ENCODE measurements at regions not wholly inside any gene's neighbourhood (a gene's known extent, or its start where the extent isn't known, plus 50 kb on each side); places are given as distances from the start of the nearest gene placed in this dataset.

DNA sequence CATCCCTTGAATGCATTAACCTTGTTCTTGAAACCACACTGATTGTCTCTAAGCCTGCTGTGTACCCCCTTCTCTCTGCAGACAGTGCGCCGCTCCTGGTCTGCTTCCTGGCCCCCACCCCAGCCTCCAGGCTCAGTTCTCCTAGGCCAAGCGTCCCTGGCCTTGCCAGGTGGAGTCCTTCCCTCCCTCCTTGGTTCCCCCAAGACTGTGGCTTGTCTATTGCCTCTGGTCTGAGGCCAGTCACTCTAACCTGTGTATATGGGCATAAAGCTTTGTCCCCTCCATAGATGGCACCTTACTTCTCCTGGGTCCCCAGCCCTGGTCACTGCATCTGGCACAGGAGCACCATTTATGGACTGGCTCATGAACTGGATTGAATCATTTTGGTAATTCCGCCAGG, 133.5 kb upstream of the EEPD1 start:
- TF ChIP-seq POLR2A (IDR thresholded peaks at IDR 0.05), result no peak
- TF ChIP-seq POLR2AphosphoS5 (IDR thresholded peaks at IDR 0.05), result no peak
- no peak for TF ChIP-seq CTCF (IDR thresholded peaks at IDR 0.05)
- TF ChIP-seq EP300 (IDR thresholded peaks at IDR 0.05), result no peak

Data from stomach (tissue), 4 donors.